ENCODE measurements at regions not wholly inside any gene's neighbourhood (a gene's known extent, or its start where the extent isn't known, plus 50 kb on each side); places are given as distances from the start of the nearest gene placed in this dataset.

GRCh38 chr9:95627802-95628201 is 111.0 kb upstream of the PTCH1 start:
- TF ChIP-seq CTCF (IDR thresholded peaks at IDR 0.05; ENCODE audit: control extremely low read depth, extremely low read depth), result no peak
- H3K27ac ChIP-seq (ENCODE audit: low read depth in 1 of 2, low read length in 1 of 2), result no peak overlapping the region
- ATAC-seq (ENCODE audit: insufficient read depth, low FRiP score) (no peak), DNase-seq (no peak)
- WGBS, 2 donors, result 63 to 66% methylated on average over 8 of the region's 8 CpGs
- H3K4me1 ChIP-seq (ENCODE audit: control insufficient read depth in 5 of 5, insufficient read depth in 5 of 5, low read length in 5 of 5), result peaks cover 0 to 5% (median 0%) of the 10 kb centered on the region in 5 donors
- H3K27me3 ChIP-seq (ENCODE audit: control insufficient read depth in 3 of 3, insufficient read depth in 3 of 3, low read length in 2 of 3), result no peaks in the 10 kb centered on the region
- no peak overlapping the region for H3K4me3 ChIP-seq
- peaks cover 0 to 2% (median 0%) of the 10 kb centered on the region in 4 donors for H3K9me3 ChIP-seq (ENCODE audit: control insufficient read depth in 4 of 4, insufficient read depth in 3 of 4, low read length in 3 of 4)
- no peak overlapping the region for H3K9ac ChIP-seq (ENCODE audit: insufficient read depth in 1 of 2, low read length in 2 of 2)
- H3K36me3 ChIP-seq (ENCODE audit: control insufficient read depth in 4 of 4, insufficient read depth in 4 of 4, low read length in 4 of 4), result no peaks in the 10 kb centered on the region

DNA sequence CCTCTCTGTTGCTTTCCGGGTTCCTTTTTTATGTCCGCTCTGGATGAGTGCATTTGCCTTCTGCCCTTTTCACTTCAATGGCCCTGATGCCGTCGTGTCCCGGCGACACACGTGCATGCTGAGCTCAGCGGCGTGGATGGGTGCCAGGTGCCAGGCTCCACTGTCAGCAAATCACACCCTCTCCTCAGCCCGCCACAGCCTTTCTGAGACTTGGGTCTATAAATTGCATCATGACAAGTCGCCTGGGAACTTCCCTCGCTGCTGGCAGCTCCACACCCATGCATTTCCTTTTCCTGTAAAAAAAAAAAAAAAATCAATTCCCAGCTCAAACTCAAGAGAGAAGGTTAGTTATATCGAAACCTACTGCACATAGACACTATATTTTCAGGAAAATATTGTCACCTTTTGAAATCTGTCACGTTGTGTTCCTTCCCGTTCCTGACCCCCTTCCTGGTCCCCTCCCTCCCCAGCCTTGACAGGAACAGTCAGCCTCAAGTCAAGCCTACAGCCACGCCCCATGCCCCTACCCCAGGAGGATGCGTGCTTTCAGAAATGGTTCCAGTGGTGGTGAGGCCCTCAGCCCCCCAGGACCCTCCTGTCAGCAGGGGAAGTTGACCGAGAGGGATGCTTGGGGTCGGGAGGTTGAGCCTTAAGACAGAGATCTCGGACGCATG is 110.3 kb upstream of the PTCH1 start:
- Histone ChIP-seq H3K4me1 (ENCODE audit: control insufficient read depth in 5 of 5, insufficient read depth in 5 of 5, low read length in 5 of 5) (peaks cover 0 to 5% (median 0%) of the 10 kb centered on the region in 5 donors), H3K27me3 (ENCODE audit: control insufficient read depth in 3 of 3, insufficient read depth in 3 of 3, low read length in 2 of 3) (no peaks in the 10 kb centered on the region), H3K9me3 (ENCODE audit: control insufficient read depth in 4 of 4, insufficient read depth in 3 of 4, low read length in 3 of 4) (peaks cover 0 to 2% (median 0%) of the 10 kb centered on the region in 4 donors), H3K36me3 (ENCODE audit: control insufficient read depth in 4 of 4, insufficient read depth in 4 of 4, low read length in 4 of 4) (no peaks in the 10 kb centered on the region), H3K4me3 (no peak overlapping the region), H3K9ac (ENCODE audit: insufficient read depth in 1 of 2, low read length in 2 of 2) (no peak overlapping the region), H3K27ac (ENCODE audit: low read depth in 1 of 2, low read length in 1 of 2) (peak overlapping the region in 1 of 2 donors; percentile 24)
- DNase-seq, result peak in 2 of 3 donors; percentile 41 to 71
- no peak for TF ChIP-seq CTCF (IDR thresholded peaks at IDR 0.05; ENCODE audit: control extremely low read depth, extremely low read depth)
- peak; percentile 21 for ATAC-seq (ENCODE audit: insufficient read depth, low FRiP score)
- 32 to 47% methylated on average over 21 of the region's 21 CpGs for WGBS, 2 donors

- DNase-seq (no peak), ATAC-seq (ENCODE audit: insufficient read depth, low FRiP score) (no peak)
- H3K36me3 ChIP-seq (ENCODE audit: control insufficient read depth in 4 of 4, insufficient read depth in 4 of 4, low read length in 4 of 4), result no peaks in the 10 kb centered on the region
- H3K4me1 ChIP-seq (ENCODE audit: control insufficient read depth in 5 of 5, insufficient read depth in 5 of 5, low read length in 5 of 5), result peaks cover 0 to 5% (median 0%) of the 10 kb centered on the region in 5 donors
- H3K9me3 ChIP-seq (ENCODE audit: control insufficient read depth in 4 of 4, insufficient read depth in 3 of 4, low read length in 3 of 4), result peaks cover 0 to 2% (median 0%) of the 10 kb centered on the region in 4 donors
- TF ChIP-seq CTCF (IDR thresholded peaks at IDR 0.05; ENCODE audit: control extremely low read depth, extremely low read depth), result no peak
- no peak overlapping the region for H3K27ac ChIP-seq (ENCODE audit: low read depth in 1 of 2, low read length in 1 of 2)
- H3K27me3 ChIP-seq (ENCODE audit: control insufficient read depth in 3 of 3, insufficient read depth in 3 of 3, low read length in 2 of 3), result no peaks in the 10 kb centered on the region
- no peak overlapping the region for H3K9ac ChIP-seq (ENCODE audit: insufficient read depth in 1 of 2, low read length in 2 of 2)
- 79 to 83% methylated on average over 13 of the region's 13 CpGs for WGBS, 2 donors
- no peak overlapping the region for H3K4me3 ChIP-seq
Observed at GRCh38 chr9:95626341-95626740, 109.6 kb upstream of the PTCH1 start.
